OCI-LY7 (cell line): ENCODE measurements at regions not wholly inside any gene's neighbourhood (a gene's known extent, or its start where the extent isn't known, plus 50 kb on each side); places are given as distances from the start of the nearest gene placed in this dataset.

ENCODE experiments used
- EZH2phosphoT487 ChIP-seq: fragments of 200-600 bp; sonication (generic); IDR thresholded peaks from 2 replicates; pipeline ENCODE4 v1.6.1; 2018; ENCODE audit warnings: low read depth, borderline replicate concordance, mild to moderate bottlenecking, mixed run types, antibody characterized with exemption, low read length, moderate library complexity, mixed read lengths
- TF ChIP-seq, protein P1 (sequence below): fragments of 200-600 bp; sonication (generic); conservative IDR thresholded peaks from 2 replicates; pipeline ENCODE4 v1.5.1; 2014; ENCODE audit warnings: mild to moderate bottlenecking, antibody characterized with exemption, low read length, moderate library complexity, mixed read lengths

- TF ChIP-seq EZH2phosphoT487, result no peak
- TF ChIP-seq, protein P1, sequence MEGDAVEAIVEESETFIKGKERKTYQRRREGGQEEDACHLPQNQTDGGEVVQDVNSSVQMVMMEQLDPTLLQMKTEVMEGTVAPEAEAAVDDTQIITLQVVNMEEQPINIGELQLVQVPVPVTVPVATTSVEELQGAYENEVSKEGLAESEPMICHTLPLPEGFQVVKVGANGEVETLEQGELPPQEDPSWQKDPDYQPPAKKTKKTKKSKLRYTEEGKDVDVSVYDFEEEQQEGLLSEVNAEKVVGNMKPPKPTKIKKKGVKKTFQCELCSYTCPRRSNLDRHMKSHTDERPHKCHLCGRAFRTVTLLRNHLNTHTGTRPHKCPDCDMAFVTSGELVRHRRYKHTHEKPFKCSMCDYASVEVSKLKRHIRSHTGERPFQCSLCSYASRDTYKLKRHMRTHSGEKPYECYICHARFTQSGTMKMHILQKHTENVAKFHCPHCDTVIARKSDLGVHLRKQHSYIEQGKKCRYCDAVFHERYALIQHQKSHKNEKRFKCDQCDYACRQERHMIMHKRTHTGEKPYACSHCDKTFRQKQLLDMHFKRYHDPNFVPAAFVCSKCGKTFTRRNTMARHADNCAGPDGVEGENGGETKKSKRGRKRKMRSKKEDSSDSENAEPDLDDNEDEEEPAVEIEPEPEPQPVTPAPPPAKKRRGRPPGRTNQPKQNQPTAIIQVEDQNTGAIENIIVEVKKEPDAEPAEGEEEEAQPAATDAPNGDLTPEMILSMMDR, result no peak
Measured at GRCh38 chr9:84573083-84573482, 96.4 kb upstream of the NTRK2 start.
